CD4-positive, alpha-beta T cell (primary cell): ENCODE measurements at regions not wholly inside any gene's neighbourhood (a gene's known extent, or its start where the extent isn't known, plus 50 kb on each side); places are given as distances from the start of the nearest gene placed in this dataset.

ENCODE experiments used
- ATAC-seq: fragments of 200-7000 bp; cut with Tn5 transposase; one replicate; pipeline ENCODE4 v1.10.0; 2022; ENCODE audit warnings: mild to moderate bottlenecking; ENCODE audit not compliant: poor library complexity
- CTCF ChIA-PET: fragments of 350-600 bp; sonication (Branson Sonifier 250); formaldehyde crosslinking; loops from one replicate; lab custom pipeline; 2021; ENCODE audit warnings: antibody characterized with exemption, inconsistent platforms; lab: Charles Lee
- POLR2A ChIA-PET: fragments of 350-600 bp; sonication (Branson Sonifier 250); formaldehyde crosslinking; loops from one replicate; lab custom pipeline; 2021; ENCODE audit warnings: antibody characterized with exemption, inconsistent platforms; lab: Charles Lee
- DNase-seq, 14 experiments: peaks; one replicate each; pipeline ENCODE4 v3.0.0-alpha.2; 2013 to 2020; ENCODE audit warnings: mixed read lengths in 2 of 14
- H3K27ac ChIP-seq, 2 donors: one replicate each; pipeline versions ENCODE4 v1.5.1 to v1.7.0; 2013; ENCODE audit warnings: low read length in 2 of 2, low read depth in 1 of 2, mild to moderate bottlenecking in 1 of 2
- H3K27me3 ChIP-seq, 2 experiments: 1 replicate in 1 of 2; 2 replicates in 1 of 2; pipeline versions ENCODE4 v1.6.1 to v1.7.0; 2013; ENCODE audit warnings: low read length in 2 of 2, control low read depth in 1 of 2, mild to moderate bottlenecking in 1 of 2, moderate library complexity in 1 of 2; ENCODE audit not compliant: insufficient read depth in 2 of 2, control insufficient read depth in 1 of 2
- H3K36me3 ChIP-seq: one replicate; pipeline ENCODE4 v1.6.1; 2013; ENCODE audit warnings: low read length, control low read depth; ENCODE audit not compliant: insufficient read depth
- H3K4me1 ChIP-seq: one replicate; pipeline ENCODE4 v1.6.1; 2013; ENCODE audit warnings: low read length, control low read depth; ENCODE audit not compliant: insufficient read depth
- H3K4me3 ChIP-seq: one replicate; pipeline ENCODE4 v1.5.1; 2013; ENCODE audit warnings: mild to moderate bottlenecking, low read length, moderate library complexity
- H3K9me3 ChIP-seq, 2 experiments: 1 replicate in 1 of 2; 2 replicates in 1 of 2; pipeline versions ENCODE4 v1.6.1 to v1.7.0; 2013; ENCODE audit warnings: low read length in 2 of 2, mild to moderate bottlenecking in 2 of 2, control low read depth in 1 of 2, moderate library complexity in 1 of 2; ENCODE audit not compliant: control insufficient read depth in 1 of 2, insufficient read depth in 1 of 2
- H3K27ac Mint-ChIP-seq: one replicate; pipeline ENCODE4 v1.8.0; 2020; ENCODE audit warnings: mixed read lengths
- H3K27me3 Mint-ChIP-seq: one replicate; pipeline ENCODE4 v1.8.0; 2021; ENCODE audit warnings: mixed read lengths
- H3K36me3 Mint-ChIP-seq: one replicate; pipeline ENCODE4 v1.8.0; 2021; ENCODE audit warnings: low read depth, mixed read lengths
- H3K4me1 Mint-ChIP-seq: one replicate; pipeline ENCODE4 v1.8.0; 2021; ENCODE audit warnings: low read depth, mixed read lengths
- H3K4me3 Mint-ChIP-seq: one replicate; pipeline ENCODE4 v1.8.0; 2020; ENCODE audit warnings: mild to moderate bottlenecking, mixed read lengths
- H3K9me3 Mint-ChIP-seq: one replicate; pipeline ENCODE4 v1.8.0; 2020; ENCODE audit warnings: mixed read lengths
- CTCF ChIP-seq: fragments of 200-600 bp; IDR thresholded peaks from one replicate; pipeline ENCODE4 v1.8.0; 2022; ENCODE audit warnings: antibody characterized with exemption, mild to moderate bottlenecking
- intact Hi-C, 2 experiments: fragments of 100-400 bp; cut with DNase I in 1 of 2; cut with micrococcal nuclease in 1 of 2; formaldehyde crosslinking; loops; one replicate each; pipeline versions ENCODE4 v1.15.1 to v1.9.0; 2023 to 2025; cut with DNase I, micrococcal nuclease

- no peaks in the 10 kb centered on the region for H3K9me3 Mint-ChIP-seq
- H3K27me3 Mint-ChIP-seq = peaks cover 21% of the 10 kb centered on the region
- ChIA-PET POLR2A (no interaction called here), CTCF (no interaction called here)
- H3K27ac Mint-ChIP-seq = no peak overlapping the region
- intact Hi-C loops = no loop called here
- Histone ChIP-seq H3K36me3 (no peaks in the 10 kb centered on the region), H3K4me1 (no peaks in the 10 kb centered on the region), H3K4me3 (no peak overlapping the region), H3K9me3 (no peaks in the 10 kb centered on the region), H3K27ac (no peak overlapping the region), H3K27me3 (no peaks in the 10 kb centered on the region)
- ATAC-seq (no peak), DNase-seq (no peak)
- H3K36me3 Mint-ChIP-seq = no peaks in the 10 kb centered on the region
- no peaks in the 10 kb centered on the region for H3K4me1 Mint-ChIP-seq
- TF ChIP-seq CTCF = no peak
- H3K4me3 Mint-ChIP-seq = no peak overlapping the region
Observed at GRCh38 chr10:111511751-111512150, 434.9 kb downstream of the ADRA2A start.

- no peaks in the 10 kb centered on the region for H3K36me3 Mint-ChIP-seq
- Histone ChIP-seq H3K27ac (no peak overlapping the region), H3K36me3 (no peaks in the 10 kb centered on the region), H3K9me3 (no peaks in the 10 kb centered on the region), H3K4me1 (no peaks in the 10 kb centered on the region), H3K4me3 (no peak overlapping the region), H3K27me3 (no peaks in the 10 kb centered on the region)
- no peak for DNase-seq
- no peaks in the 10 kb centered on the region for H3K4me1 Mint-ChIP-seq
- no peak for TF ChIP-seq CTCF
- H3K9me3 Mint-ChIP-seq = no peaks in the 10 kb centered on the region
- no peak overlapping the region for H3K27ac Mint-ChIP-seq
- ATAC-seq = no peak
- POLR2A ChIA-PET = no interaction called here
- intact Hi-C loops = no loop called here
- no peak overlapping the region for H3K4me3 Mint-ChIP-seq
- CTCF ChIA-PET = no interaction called here
- peaks cover 6% of the 10 kb centered on the region for H3K27me3 Mint-ChIP-seq
Observed at GRCh38 chr10:111515264-111515663, 438.4 kb downstream of the ADRA2A start.

GRCh38 chr10:111515706-111516105 lies 438.9 kb downstream of the ADRA2A start:
- no peaks in the 10 kb centered on the region for H3K9me3 ChIP-seq
- H3K27ac ChIP-seq = no peak overlapping the region
- H3K27ac Mint-ChIP-seq = no peak overlapping the region
- no peaks in the 10 kb centered on the region for H3K9me3 Mint-ChIP-seq
- no peak for DNase-seq
- peaks cover 4% of the 10 kb centered on the region for H3K27me3 Mint-ChIP-seq
- no peaks in the 10 kb centered on the region for H3K4me1 ChIP-seq
- no peak overlapping the region for H3K4me3 Mint-ChIP-seq
- H3K36me3 Mint-ChIP-seq = no peaks in the 10 kb centered on the region
- ChIA-PET POLR2A (no interaction called here), CTCF (no interaction called here)
- H3K27me3 ChIP-seq = no peaks in the 10 kb centered on the region
- intact Hi-C loops = no loop called here
- TF ChIP-seq CTCF = no peak
- no peak overlapping the region for H3K4me3 ChIP-seq
- no peak for ATAC-seq
- no peaks in the 10 kb centered on the region for H3K4me1 Mint-ChIP-seq
- no peaks in the 10 kb centered on the region for H3K36me3 ChIP-seq
